BE2C (cell line): ENCODE measurements at regions not wholly inside any gene's neighbourhood (a gene's known extent, or its start where the extent isn't known, plus 50 kb on each side); places are given as distances from the start of the nearest gene placed in this dataset.
"Not testable (repeated sequence)": the region's sequence is repeated elsewhere in the genome, so short reads cannot be mapped to it uniquely, and the experiment has no call there.

Source experiments
- DNase-seq: peaks from one replicate; pipeline ENCODE4 v3.0.0-alpha.2; 2020
- H3K27me3 ChIP-seq: fragments of 250-450 bp; sonication (Bioruptor Pico); 2 replicates; pipeline ENCODE4 v1.5.1; 2020; ENCODE audit warnings: mild to moderate bottlenecking
- H3K36me3 ChIP-seq: fragments of 250-450 bp; sonication (Bioruptor Pico); 2 replicates; pipeline ENCODE4 v1.5.1; 2020; ENCODE audit warnings: mild to moderate bottlenecking
- H3K4me1 ChIP-seq: fragments of 250-450 bp; sonication (Bioruptor Pico); 2 replicates; pipeline ENCODE4 v1.5.1; 2020
- H3K4me3 ChIP-seq: 2 replicates; pipeline ENCODE4 v1.5.1; 2011; ENCODE audit warnings: low read depth, low read length
- H3K9me3 ChIP-seq: fragments of 250-450 bp; sonication (Bioruptor Pico); 2 replicates; pipeline ENCODE4 v1.5.1; 2020
- TF ChIP-seq, protein P1 (sequence below): IDR thresholded peaks from 2 replicates; pipeline ENCODE4 v1.5.1; 2012; ENCODE audit warnings: mild to moderate bottlenecking, low read depth, low read length

DNA sequence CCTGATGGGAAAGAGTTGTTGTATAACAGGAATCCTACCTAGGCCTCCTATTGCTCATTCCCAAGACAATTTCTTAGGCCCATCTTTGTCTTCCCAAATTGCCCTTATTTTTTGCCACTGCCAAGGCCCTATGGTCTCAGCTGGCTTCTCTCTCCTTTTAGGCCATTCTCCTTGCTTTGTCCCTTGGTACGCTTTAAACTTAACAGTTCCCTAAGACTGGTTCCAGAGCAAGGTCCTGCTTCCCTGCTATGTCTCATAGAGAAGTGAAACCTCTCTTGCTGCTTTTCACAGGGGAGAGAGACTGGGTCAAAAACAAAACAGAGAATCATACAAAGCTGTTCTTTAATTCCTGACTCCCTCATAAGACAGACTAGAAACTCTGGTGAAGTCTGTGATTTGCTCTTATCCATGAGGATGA, 77.1 kb downstream of the XCL2 start:
- no peak for DNase-seq
- no peaks in the 10 kb centered on the region for H3K9me3 ChIP-seq
- H3K4me1 ChIP-seq, result peaks cover 33% of the 10 kb centered on the region
- no peaks in the 10 kb centered on the region for H3K36me3 ChIP-seq
- TF ChIP-seq, protein P1, sequence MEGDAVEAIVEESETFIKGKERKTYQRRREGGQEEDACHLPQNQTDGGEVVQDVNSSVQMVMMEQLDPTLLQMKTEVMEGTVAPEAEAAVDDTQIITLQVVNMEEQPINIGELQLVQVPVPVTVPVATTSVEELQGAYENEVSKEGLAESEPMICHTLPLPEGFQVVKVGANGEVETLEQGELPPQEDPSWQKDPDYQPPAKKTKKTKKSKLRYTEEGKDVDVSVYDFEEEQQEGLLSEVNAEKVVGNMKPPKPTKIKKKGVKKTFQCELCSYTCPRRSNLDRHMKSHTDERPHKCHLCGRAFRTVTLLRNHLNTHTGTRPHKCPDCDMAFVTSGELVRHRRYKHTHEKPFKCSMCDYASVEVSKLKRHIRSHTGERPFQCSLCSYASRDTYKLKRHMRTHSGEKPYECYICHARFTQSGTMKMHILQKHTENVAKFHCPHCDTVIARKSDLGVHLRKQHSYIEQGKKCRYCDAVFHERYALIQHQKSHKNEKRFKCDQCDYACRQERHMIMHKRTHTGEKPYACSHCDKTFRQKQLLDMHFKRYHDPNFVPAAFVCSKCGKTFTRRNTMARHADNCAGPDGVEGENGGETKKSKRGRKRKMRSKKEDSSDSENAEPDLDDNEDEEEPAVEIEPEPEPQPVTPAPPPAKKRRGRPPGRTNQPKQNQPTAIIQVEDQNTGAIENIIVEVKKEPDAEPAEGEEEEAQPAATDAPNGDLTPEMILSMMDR, result no peak
- no peak overlapping the region for H3K4me3 ChIP-seq
- no peaks in the 10 kb centered on the region for H3K27me3 ChIP-seq

DNA sequence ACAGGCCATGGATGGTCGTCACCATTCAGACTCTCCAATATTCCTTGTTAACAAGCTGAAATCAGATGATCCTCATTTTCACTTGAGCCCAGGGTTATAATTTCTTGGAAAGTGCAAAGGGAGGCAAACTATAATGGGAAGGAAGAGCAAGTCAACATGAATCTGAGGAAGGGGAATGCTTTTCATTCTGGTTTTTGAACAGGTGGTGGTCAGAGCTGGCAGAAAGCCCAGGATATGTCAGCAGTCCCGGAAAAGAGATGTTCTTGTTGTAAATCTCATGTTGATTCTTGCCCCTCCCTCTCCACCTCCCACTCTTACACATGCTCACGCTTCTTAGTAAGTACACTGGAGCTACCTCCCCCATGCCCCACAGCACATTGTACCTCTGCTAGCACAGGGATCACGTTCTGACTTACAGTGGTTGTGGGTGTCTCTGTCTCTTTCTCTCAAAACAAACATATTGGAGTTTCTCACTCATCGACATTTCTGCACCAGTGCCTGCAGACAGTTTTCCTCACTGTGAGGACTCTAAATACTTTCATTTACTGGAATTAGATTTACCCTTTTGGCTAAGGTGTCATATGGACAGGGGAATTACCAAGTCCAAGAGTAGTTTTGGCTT, 77.6 kb downstream of the XCL2 start:
- Histone ChIP-seq H3K4me3 (no peak overlapping the region), H3K9me3 (no peaks in the 10 kb centered on the region; the same call in 1 of the 2 replicates), H3K36me3 (no peaks in the 10 kb centered on the region), H3K4me1 (peaks cover 33% of the 10 kb centered on the region), H3K27me3 (no peaks in the 10 kb centered on the region)
- DNase-seq, result peak; percentile 84
- TF ChIP-seq, protein P1, result no peak

DNA sequence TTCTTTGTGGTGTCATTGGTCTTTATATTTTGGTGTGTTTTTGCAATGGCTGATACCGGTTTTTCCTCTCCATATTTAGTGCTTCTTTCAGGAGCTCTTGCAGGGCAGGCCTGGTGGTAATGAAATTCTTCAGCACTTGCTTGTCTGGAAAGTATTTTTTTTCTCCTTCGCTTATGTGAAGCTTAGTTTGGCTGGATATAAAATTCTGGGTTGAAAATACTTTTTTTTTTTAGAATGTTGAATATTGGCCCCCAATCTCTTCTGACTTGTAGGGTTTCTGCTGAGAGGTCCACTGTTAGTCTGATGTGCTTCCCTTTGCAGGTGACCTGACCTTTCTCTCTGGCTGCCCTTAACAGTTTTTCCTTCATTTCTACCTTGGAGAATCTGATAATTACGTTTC, 82.7 kb downstream of the XCL2 start:
- H3K4me3 ChIP-seq, H3K36me3 ChIP-seq, H3K27me3 ChIP-seq, H3K9me3 ChIP-seq, DNase-seq, H3K4me1 ChIP-seq: not testable (repeated sequence)

DNA sequence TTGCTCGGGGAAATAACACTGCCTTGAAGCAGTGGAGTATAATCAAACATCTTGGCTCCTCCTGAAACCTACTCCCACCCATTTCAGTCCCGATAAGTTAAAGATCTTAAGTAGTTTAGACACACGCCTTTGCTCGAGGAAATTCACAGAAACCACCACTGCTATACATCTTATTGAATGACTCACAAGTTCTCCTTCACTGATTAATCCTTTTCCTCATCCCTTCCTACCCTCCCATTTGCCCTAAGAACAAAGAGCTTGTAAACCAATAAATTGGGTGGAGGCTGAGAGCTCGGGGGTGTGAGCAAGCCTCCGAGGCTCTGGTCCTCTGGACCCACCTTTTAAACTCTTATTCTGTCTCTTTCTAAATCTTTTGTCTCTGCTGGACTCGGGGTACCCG, 86.5 kb downstream of the XCL2 start:
- not testable (repeated sequence) for DNase-seq, H3K9me3 ChIP-seq, H3K36me3 ChIP-seq, H3K27me3 ChIP-seq, H3K4me3 ChIP-seq, H3K4me1 ChIP-seq

DNA sequence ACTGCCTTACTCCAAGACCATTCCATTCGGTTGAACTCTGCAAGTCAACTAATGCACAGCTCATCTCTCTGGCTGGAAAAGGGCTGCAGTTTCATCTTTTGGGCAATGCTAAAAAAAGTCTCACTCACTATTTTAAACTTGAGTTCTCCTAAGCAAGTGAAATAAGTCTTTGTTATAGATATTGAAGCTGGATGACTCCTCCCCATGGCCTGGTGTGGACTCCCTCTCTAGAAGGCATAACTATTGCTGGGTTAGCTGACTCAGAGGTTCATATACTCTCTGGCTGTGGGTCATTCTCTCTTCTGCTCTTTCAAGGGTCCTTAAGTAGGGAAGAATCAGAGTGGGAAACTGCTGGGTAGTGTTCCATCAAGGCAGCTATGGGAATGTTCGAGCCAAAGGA, 88.0 kb downstream of the XCL2 start:
- DNase-seq, result no peak
- TF ChIP-seq, protein P1, result no peak
- no peaks in the 10 kb centered on the region for H3K4me1 ChIP-seq
- H3K4me3 ChIP-seq, result no peak overlapping the region
- no peaks in the 10 kb centered on the region for H3K9me3 ChIP-seq
- H3K27me3 ChIP-seq, result no peaks in the 10 kb centered on the region
- no peaks in the 10 kb centered on the region for H3K36me3 ChIP-seq

DNA sequence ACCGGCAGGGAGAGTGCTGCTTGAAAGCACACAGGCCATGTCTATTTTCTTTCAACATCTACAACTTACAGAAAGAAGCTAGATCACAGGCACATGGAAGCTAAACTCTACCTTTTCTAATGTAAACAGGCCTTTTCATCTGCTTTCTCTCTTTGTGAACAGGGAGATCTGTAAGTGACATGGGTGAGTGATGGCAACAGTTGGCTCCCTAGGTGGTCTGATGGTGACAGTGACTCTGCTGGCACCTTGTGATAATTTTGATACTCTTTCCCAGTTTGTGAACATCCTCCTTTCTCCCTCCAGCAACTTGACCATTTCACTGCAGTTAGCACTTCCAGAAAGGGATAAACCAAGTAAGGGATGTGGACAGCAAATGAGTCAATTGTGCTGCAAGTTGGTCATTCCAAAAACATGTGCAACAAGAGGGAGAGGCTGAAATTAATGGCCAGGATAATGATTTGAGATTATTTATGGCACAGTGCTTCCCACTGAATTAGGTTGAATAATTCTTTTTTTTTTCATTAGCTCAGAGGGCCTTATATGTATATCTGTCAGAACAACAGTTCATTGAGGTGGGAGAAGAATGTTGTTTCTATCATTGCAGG, 89.5 kb downstream of the XCL2 start:
- no peak overlapping the region for H3K4me3 ChIP-seq
- no peaks in the 10 kb centered on the region for H3K9me3 ChIP-seq
- TF ChIP-seq, protein P1, result no peak
- no peaks in the 10 kb centered on the region for H3K36me3 ChIP-seq
- DNase-seq, result no peak
- H3K4me1 ChIP-seq, result no peaks in the 10 kb centered on the region
- no peaks in the 10 kb centered on the region for H3K27me3 ChIP-seq

DNA sequence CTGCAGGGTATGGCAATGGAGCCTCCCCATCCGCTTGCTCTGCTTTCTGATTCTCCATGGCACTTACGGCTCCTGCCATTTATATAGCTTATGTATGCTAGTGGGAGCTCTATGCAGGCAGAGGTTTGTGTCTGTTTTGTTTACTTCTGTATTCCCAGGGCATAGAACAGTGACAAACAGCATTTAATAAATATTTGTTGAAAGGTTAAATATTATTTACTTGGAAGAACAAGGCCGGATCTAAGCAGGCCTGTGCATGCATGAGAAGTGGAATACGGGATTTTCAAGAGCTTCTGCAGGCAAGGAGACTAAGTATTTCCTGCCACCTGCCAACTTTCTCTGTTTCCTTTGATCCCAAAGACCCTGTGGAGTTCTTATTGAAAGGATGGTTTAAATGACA, 90.7 kb downstream of the XCL2 start:
- no peak for DNase-seq
- Histone ChIP-seq H3K9me3 (no peaks in the 10 kb centered on the region), H3K4me3 (no peak overlapping the region)

More for the DNA sequence above, 90.7 kb downstream of the XCL2 start:
- Histone ChIP-seq H3K4me1 (no peaks in the 10 kb centered on the region), H3K36me3 (no peaks in the 10 kb centered on the region), H3K27me3 (no peaks in the 10 kb centered on the region)
- TF ChIP-seq, protein P1, result no peak
